H9 (cell line): ENCODE measurements at regions not wholly inside any gene's neighbourhood (a gene's known extent, or its start where the extent isn't known, plus 50 kb on each side); places are given as distances from the start of the nearest gene placed in this dataset.
A peak's percentile ranks its signal among the peaks of the same experiment; 100 is the strongest.

Experiments used
- DNase-seq: peaks from one replicate; pipeline ENCODE4 v3.0.0-alpha.2; 2017
- H2AFZ ChIP-seq: one replicate; pipeline ENCODE4 v1.6.1; 2013; ENCODE audit warnings: mild to moderate bottlenecking, low read length, control low read depth, moderate library complexity
- H2AK5ac ChIP-seq: 2 replicates; pipeline ENCODE4 v1.6.1; 2013; ENCODE audit warnings: low read length, control low read depth, mixed read lengths; ENCODE audit not compliant: insufficient read length
- H2BK120ac ChIP-seq: one replicate; pipeline ENCODE4 v1.6.1; 2013; ENCODE audit warnings: low read depth, mild to moderate bottlenecking, low read length, control low read depth, inconsistent platforms; ENCODE audit not compliant: poor library complexity, severe bottlenecking
- H2BK12ac ChIP-seq: 2 replicates; pipeline ENCODE4 v1.6.1; 2013; ENCODE audit warnings: low read length, control low read depth, mixed read lengths, low read depth; ENCODE audit not compliant: insufficient read length
- H2BK15ac ChIP-seq: 2 replicates; pipeline ENCODE4 v1.6.1; 2013; ENCODE audit warnings: low read depth, low read length, control low read depth
- H2BK20ac ChIP-seq: one replicate; pipeline ENCODE4 v1.6.1; 2013; ENCODE audit warnings: low read depth, mild to moderate bottlenecking, low read length, control low read depth, inconsistent platforms; ENCODE audit not compliant: poor library complexity, severe bottlenecking
- H2BK5ac ChIP-seq: 2 replicates; pipeline ENCODE4 v1.6.1; 2013; ENCODE audit warnings: low read length, control low read depth, mixed read lengths; ENCODE audit not compliant: insufficient read length
- H3K14ac ChIP-seq: 2 replicates; pipeline ENCODE4 v1.6.1; 2013; ENCODE audit warnings: low read length, control low read depth; ENCODE audit not compliant: insufficient read depth
- H3K18ac ChIP-seq: 2 replicates; pipeline ENCODE4 v1.6.1; 2013; ENCODE audit warnings: low read depth, mild to moderate bottlenecking, mixed read lengths, low read length, control low read depth; ENCODE audit not compliant: insufficient read length
- H3K23ac ChIP-seq: 2 replicates; pipeline ENCODE4 v1.6.1; 2013; ENCODE audit warnings: low read length, control low read depth, mixed read lengths, low read depth; ENCODE audit not compliant: insufficient read length
- H3K23me2 ChIP-seq: 2 replicates; pipeline ENCODE4 v1.6.1; 2013; ENCODE audit warnings: low read depth, mild to moderate bottlenecking, mixed read lengths, low read length, control low read depth; ENCODE audit not compliant: insufficient read length, poor library complexity, severe bottlenecking
- H3K27ac ChIP-seq: 2 replicates; pipeline ENCODE4 v1.5.1; 2013; ENCODE audit warnings: low read length, control low read depth, mixed read lengths, low read depth; ENCODE audit not compliant: insufficient read length
- H3K27me3 ChIP-seq: 2 replicates; pipeline ENCODE4 v1.6.1; 2013; ENCODE audit warnings: low read length, control low read depth, inconsistent platforms; ENCODE audit not compliant: insufficient read depth
- H3K4ac ChIP-seq: 2 replicates; pipeline ENCODE4 v1.6.1; 2013; ENCODE audit warnings: low read depth, mild to moderate bottlenecking, control low read depth, inconsistent platforms, low read length, moderate library complexity
- H3K4me1 ChIP-seq: 2 replicates; pipeline ENCODE4 v1.6.1; 2013; ENCODE audit warnings: low read length, control low read depth, inconsistent platforms; ENCODE audit not compliant: insufficient read depth
- H3K4me2 ChIP-seq: 2 replicates; pipeline ENCODE4 v1.6.1; 2013; ENCODE audit warnings: low read length, control low read depth, mixed read lengths; ENCODE audit not compliant: insufficient read length, insufficient read depth
- H3K56ac ChIP-seq: 2 replicates; pipeline ENCODE4 v1.6.1; 2013; ENCODE audit warnings: low read depth, mild to moderate bottlenecking, mixed read lengths, low read length, control low read depth; ENCODE audit not compliant: insufficient read length
- H3K79me1 ChIP-seq: 2 replicates; pipeline ENCODE4 v1.6.1; 2013; ENCODE audit warnings: low read depth, mild to moderate bottlenecking, moderate library complexity, low read length, control low read depth, inconsistent platforms; ENCODE audit not compliant: insufficient read depth, poor library complexity, severe bottlenecking
- H3K79me2 ChIP-seq: 2 replicates; pipeline ENCODE4 v1.6.1; 2013; ENCODE audit warnings: low read length, control low read depth, inconsistent platforms; ENCODE audit not compliant: insufficient read depth
- H3K9ac ChIP-seq: 2 replicates; pipeline ENCODE4 v1.6.1; 2013; ENCODE audit warnings: low read length, control low read depth, mixed read lengths; ENCODE audit not compliant: insufficient read length; ENCODE audit errors: extremely low read depth
- H3K9me3 ChIP-seq: one replicate; pipeline ENCODE4 v1.6.1; 2013; ENCODE audit warnings: low read depth, low read length, inconsistent platforms; ENCODE audit not compliant: control insufficient read depth
- H3T11ph ChIP-seq: one replicate; pipeline ENCODE4 v1.6.1; 2013; ENCODE audit warnings: mild to moderate bottlenecking, low read length, control low read depth, inconsistent platforms
- H4K20me1 ChIP-seq: one replicate; pipeline ENCODE4 v1.6.1; 2013; ENCODE audit not compliant: control insufficient read depth, insufficient read length, insufficient read depth
- H4K5ac ChIP-seq: 2 replicates; pipeline ENCODE4 v1.6.1; 2013; ENCODE audit warnings: low read depth, mild to moderate bottlenecking, mixed read lengths, low read length, control low read depth; ENCODE audit not compliant: insufficient read length
- H4K8ac ChIP-seq: replicated peaks from 2 replicates; pipeline ENCODE4 v1.6.1; 2013; ENCODE audit warnings: low read length, control low read depth, mixed read lengths, low read depth; ENCODE audit not compliant: insufficient read length
- H4K91ac ChIP-seq: 2 replicates; pipeline ENCODE4 v1.6.1; 2013; ENCODE audit warnings: low read depth, mild to moderate bottlenecking, moderate library complexity, mixed read lengths, low read length, control low read depth; ENCODE audit not compliant: insufficient read length
- H3K27ac Mint-ChIP-seq, 3 experiments: 2 replicates in 2 of 3; 3 replicates in 1 of 3; pipeline ENCODE4 v1.8.0; 2020 to 2021; ENCODE audit warnings: mixed read lengths in 3 of 3, mild to moderate bottlenecking in 1 of 3, moderate library complexity in 1 of 3
- H3K27me3 Mint-ChIP-seq: 2 replicates; pipeline ENCODE4 v1.8.0; 2021; ENCODE audit warnings: low read depth, mild to moderate bottlenecking, moderate library complexity, mixed read lengths
- H3K36me3 Mint-ChIP-seq, 3 experiments: 2 replicates in 2 of 3; 3 replicates in 1 of 3; pipeline ENCODE4 v1.8.0; 2020 to 2021; ENCODE audit warnings: low read depth in 3 of 3, mixed read lengths in 3 of 3; ENCODE audit not compliant: insufficient read depth in 1 of 3
- H3K4me1 Mint-ChIP-seq, 2 experiments: 2 replicates each; pipeline ENCODE4 v1.8.0; 2020; ENCODE audit warnings: mixed read lengths in 2 of 2
- H3K4me3 Mint-ChIP-seq, 2 experiments: 2 replicates in 1 of 2; 3 replicates in 1 of 2; pipeline ENCODE4 v1.8.0; 2020 to 2021; ENCODE audit warnings: mild to moderate bottlenecking in 2 of 2, mixed read lengths in 2 of 2, moderate library complexity in 1 of 2
- H3K9me3 Mint-ChIP-seq, 2 experiments: 2 replicates in 1 of 2; 3 replicates in 1 of 2; pipeline ENCODE4 v1.8.0; 2020; ENCODE audit warnings: mild to moderate bottlenecking in 2 of 2, mixed read lengths in 2 of 2, moderate library complexity in 1 of 2
- WGBS: extraction: QIAGEN DNeasy Blood & Tissue Kit; methylation state at CpG from one replicate; pipeline ENCODE4 v1.1.7; 2013; ENCODE audit warnings: missing lambda C conversion rate, low lambda C conversion rate, mixed read lengths; ENCODE audit not compliant: insufficient read length; ENCODE audit errors: extremely low coverage; 5-methylcytosine and 5-hydroxymethylcytosine counted together
- TF ChIP-seq, protein P1 (sequence below): fragments of 200-600 bp; sonication (generic); conservative IDR thresholded peaks from 3 replicates; pipeline ENCODE4 v1.8.0; 2021; ENCODE audit warnings: antibody characterized with exemption, mild to moderate bottlenecking

DNA sequence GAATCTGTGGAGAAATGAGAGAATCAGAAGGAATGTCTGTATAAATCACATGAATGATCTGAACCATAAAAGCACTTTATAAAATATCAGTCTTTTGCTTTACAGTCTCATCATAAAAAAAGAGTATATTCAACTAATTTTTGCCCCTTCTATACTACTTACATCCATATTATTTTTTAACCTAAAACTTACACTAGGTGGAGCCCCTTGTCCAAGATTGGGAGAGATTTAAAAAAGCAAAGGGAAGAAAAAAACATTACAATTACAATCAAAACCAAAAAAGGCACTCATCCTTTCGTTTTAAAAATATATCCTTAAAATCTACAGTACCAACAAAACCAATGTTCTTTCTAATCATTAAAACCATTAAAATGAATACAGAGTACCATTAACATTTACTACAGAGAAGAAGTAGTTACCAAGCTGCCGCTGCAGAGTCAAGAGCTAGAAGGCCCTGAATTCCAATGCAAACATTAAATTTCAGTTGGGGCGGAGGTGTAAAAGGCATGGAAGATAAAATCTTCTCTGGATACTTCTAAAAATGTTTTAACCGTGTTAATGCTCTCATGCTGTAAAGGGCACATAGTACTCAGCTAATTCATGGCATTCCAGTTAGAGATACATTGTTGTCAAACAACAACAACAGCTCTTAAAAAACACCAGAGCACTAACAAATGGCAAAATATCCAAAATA is 56.7 kb upstream of the EPB41L3 start:
- H3K27ac ChIP-seq, result no peak overlapping the region

More for the DNA sequence above, 56.7 kb upstream of the EPB41L3 start:
- Histone ChIP-seq H3K23ac (no peak overlapping the region), H2AK5ac (no peak overlapping the region), H2BK12ac (no peak overlapping the region), H2BK15ac (no peak overlapping the region), H3K27me3 (no peaks in the 10 kb centered on the region), H3K4me1 (no peaks in the 10 kb centered on the region), H3K4me2 (no peak overlapping the region), H4K5ac (no peak overlapping the region), H4K91ac (no peak overlapping the region), H3K9ac (no peak overlapping the region), H3K23me2 (no peaks in the 10 kb centered on the region), H3K56ac (no peak overlapping the region), H3K4ac (no peak overlapping the region), H3T11ph (no peak overlapping the region), H3K18ac (no peak overlapping the region), H2AFZ (no peak overlapping the region), H3K9me3 (no peaks in the 10 kb centered on the region), H2BK5ac (no peak overlapping the region), H3K79me1 (no peaks in the 10 kb centered on the region), H4K20me1 (no peaks in the 10 kb centered on the region), H4K8ac (no peak overlapping the region), H3K79me2 (no peaks in the 10 kb centered on the region), H2BK20ac (no peak overlapping the region), H3K14ac (no peak overlapping the region), H2BK120ac (no peak overlapping the region)
- no peak overlapping the region for H3K4me3 Mint-ChIP-seq
- no CpG with 5 or more reads among the region's 4 CpGs for WGBS
- no peaks in the 10 kb centered on the region; a peak in 1 of 5 replicates for H3K9me3 Mint-ChIP-seq
- H3K27me3 Mint-ChIP-seq, result no peaks in the 10 kb centered on the region
- H3K27ac Mint-ChIP-seq, result no peak overlapping the region
- peaks cover 10 to 13% of the 10 kb centered on the region in 2 experiments for H3K4me1 Mint-ChIP-seq
- TF ChIP-seq, protein P1, sequence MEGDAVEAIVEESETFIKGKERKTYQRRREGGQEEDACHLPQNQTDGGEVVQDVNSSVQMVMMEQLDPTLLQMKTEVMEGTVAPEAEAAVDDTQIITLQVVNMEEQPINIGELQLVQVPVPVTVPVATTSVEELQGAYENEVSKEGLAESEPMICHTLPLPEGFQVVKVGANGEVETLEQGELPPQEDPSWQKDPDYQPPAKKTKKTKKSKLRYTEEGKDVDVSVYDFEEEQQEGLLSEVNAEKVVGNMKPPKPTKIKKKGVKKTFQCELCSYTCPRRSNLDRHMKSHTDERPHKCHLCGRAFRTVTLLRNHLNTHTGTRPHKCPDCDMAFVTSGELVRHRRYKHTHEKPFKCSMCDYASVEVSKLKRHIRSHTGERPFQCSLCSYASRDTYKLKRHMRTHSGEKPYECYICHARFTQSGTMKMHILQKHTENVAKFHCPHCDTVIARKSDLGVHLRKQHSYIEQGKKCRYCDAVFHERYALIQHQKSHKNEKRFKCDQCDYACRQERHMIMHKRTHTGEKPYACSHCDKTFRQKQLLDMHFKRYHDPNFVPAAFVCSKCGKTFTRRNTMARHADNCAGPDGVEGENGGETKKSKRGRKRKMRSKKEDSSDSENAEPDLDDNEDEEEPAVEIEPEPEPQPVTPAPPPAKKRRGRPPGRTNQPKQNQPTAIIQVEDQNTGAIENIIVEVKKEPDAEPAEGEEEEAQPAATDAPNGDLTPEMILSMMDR, result peak; percentile 76
- no peak for DNase-seq
- H3K36me3 Mint-ChIP-seq, result no peaks in the 10 kb centered on the region
